GM19468 (cell line): ENCODE measurements at regions not wholly inside any gene's neighbourhood (a gene's known extent, or its start where the extent isn't known, plus 50 kb on each side); places are given as distances from the start of the nearest gene placed in this dataset.
"Not testable (repeated sequence)": the region's sequence is repeated elsewhere in the genome, so short reads cannot be mapped to it uniquely, and the experiment has no call there.

Experiments
- ATAC-seq: cut with Tn5 transposase; IDR thresholded peaks from one replicate; pipeline ENCODE4 v1.9.1; 2021; ENCODE audit warnings: mild to moderate bottlenecking, moderate library complexity, moderate number of reproducible peaks; ENCODE audit not compliant: unreplicated experiment; ENCODE audit errors: extremely low read depth

DNA sequence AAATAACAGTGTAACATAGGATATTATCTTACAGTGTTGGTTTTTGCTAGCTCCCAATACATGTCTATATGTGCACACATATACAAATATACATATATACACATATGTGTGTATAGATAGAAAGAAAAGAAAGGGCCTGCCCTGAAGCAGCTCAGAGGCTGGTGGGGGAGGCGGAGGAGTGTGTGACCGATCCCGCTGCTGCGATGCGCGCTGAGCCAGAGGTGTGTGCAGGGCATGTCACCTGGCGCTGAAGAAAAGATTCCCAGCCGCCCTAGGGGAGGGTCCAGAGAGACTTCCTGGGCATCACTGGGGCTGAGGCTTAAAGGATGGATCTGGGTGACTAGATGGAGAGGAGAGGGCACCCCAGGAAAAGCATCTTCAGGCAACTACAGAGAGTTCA, 110.2 kb downstream of the FAM50B start:
- ATAC-seq, result no peak

GRCh38 chr6:3960754-3961361, 111.7 kb downstream of the FAM50B start:
- ATAC-seq, result no peak

DNA sequence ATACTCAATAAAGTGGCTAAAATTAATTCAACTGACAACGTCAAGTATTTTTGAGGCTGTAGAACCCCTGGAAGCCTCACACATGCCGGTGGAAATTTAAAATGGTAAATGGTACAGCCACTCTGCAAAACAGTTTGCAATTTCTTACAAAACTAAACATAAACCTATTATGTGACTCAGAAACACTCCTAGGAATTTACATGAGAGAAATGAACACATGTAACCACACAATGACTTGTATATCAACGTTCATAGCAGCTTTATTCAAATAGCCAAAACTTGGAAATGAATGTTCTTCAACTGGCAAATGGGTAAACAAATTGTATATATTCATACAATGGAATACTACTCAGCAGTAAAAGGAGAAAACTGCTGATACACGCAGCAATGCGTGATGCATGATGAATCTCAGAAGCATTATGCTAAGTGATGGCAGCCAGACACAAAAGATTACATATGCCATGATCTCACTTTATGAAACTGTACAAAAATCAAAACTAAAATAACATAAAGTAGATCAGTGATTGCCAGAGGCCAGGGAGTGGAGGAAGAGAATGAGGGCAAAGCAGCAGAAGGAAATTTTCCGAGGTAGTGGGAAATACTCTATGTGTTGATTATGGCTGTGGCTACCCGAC, 112.5 kb downstream of the FAM50B start:
- ATAC-seq, result no peak

GRCh38 chr6:3962291-3963280, 113.4 kb downstream of the FAM50B start:
- no peak for ATAC-seq

DNA sequence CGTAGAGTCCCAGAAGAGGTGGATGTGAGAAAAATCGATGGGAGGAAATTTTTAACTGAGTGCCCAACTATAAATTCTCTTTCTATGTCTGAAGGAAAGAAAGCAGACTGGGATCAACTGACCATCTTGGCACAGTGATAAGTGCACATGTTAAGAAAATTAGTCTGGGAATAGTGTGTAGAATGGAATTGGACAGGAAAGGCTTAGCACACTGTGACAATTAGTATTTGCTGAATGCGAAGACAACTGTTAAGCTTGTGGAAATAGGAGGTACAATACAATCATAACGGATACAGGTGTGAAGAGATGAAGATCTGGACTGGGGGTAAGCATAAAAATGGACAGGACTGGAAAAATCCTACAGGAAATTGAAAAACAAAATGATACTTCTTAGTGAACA, 114.3 kb downstream of the FAM50B start:
- no peak for ATAC-seq

GRCh38 chr6:3965071-3965718, 113.7 kb downstream of the FAM217A start:
- no peak for ATAC-seq

- ATAC-seq, result no peak
Observed at GRCh38 chr6:3966426-3966825, 112.5 kb downstream of the FAM217A start.

- no peak for ATAC-seq
Observed at GRCh38 chr6:3970097-3970496, 108.8 kb downstream of the FAM217A start.

- not testable (repeated sequence) for ATAC-seq
Observed at GRCh38 chr6:3973152-3973551, 105.8 kb downstream of the FAM217A start.

GRCh38 chr6:3977875-3978711, 100.8 kb downstream of the FAM217A start:
- ATAC-seq, result peak; percentile 64

- ATAC-seq, result not testable (repeated sequence)
Observed at GRCh38 chr6:3978966-3979365, 100.0 kb downstream of the FAM217A start.

GRCh38 chr6:3981917-3982316, 97.0 kb downstream of the FAM217A start:
- no peak for ATAC-seq

DNA sequence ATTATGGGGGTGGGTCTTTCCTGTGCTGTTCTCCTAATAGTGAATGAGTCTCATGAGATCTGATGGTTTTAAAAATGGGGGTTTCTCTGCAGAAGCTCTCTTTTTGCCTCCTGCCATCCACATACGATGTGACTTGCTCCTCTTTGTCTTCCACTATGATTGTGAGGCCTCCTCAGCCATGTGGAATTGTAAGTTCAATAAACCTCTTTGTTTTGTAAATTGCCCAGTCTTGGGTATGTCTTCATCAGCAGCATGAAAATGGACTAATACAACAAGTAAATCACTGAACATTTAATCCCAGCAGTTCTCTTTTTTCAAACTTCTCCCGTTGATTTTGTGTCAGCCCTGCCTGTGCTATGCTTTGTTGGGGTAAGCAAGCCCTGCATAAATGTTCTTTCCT, 95.2 kb downstream of the FAM217A start:
- no peak for ATAC-seq

DNA sequence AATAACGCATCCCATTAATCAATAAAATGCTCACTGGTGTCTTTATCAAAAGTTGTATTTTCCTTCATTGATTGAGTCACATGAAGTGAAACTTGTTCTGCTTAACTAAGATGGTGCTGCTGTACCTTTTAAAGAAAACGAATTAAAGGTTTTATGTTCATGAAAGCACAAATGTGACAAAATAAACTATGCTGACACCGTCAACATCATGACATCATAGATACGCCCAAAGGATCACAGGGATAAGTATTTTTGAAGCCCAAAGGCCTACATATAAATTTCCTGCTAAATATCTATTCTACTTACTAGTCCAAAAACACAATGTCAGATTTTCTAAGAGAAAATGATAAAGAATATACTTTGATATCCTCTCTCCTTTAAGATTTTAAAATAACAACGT, 94.4 kb downstream of the FAM217A start:
- ATAC-seq, result no peak

GRCh38 chr6:3986241-3986640, 92.7 kb downstream of the FAM217A start:
- ATAC-seq, result no peak

DNA sequence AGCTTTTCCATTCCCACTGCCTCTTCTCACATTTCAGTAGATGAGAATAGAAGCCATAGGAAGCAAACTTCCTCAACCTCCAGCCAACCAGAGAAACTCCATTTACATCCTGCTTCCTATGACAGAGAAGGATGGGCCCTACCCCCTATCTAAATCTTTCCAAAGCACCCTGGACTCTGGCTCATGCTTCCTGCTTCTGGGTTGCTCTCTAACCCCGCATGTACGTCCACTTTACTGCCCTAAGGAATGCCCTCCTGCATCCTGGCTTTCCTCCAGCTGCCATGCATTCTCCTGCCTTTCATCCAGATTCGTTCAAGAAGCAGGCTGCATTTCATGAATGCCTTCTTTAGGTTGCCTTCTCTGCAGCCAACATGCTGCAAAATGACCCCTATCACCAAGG, 91.9 kb downstream of the FAM217A start:
- no peak for ATAC-seq

- no peak for ATAC-seq
Observed at GRCh38 chr6:3987576-3987975, 91.4 kb downstream of the FAM217A start.

DNA sequence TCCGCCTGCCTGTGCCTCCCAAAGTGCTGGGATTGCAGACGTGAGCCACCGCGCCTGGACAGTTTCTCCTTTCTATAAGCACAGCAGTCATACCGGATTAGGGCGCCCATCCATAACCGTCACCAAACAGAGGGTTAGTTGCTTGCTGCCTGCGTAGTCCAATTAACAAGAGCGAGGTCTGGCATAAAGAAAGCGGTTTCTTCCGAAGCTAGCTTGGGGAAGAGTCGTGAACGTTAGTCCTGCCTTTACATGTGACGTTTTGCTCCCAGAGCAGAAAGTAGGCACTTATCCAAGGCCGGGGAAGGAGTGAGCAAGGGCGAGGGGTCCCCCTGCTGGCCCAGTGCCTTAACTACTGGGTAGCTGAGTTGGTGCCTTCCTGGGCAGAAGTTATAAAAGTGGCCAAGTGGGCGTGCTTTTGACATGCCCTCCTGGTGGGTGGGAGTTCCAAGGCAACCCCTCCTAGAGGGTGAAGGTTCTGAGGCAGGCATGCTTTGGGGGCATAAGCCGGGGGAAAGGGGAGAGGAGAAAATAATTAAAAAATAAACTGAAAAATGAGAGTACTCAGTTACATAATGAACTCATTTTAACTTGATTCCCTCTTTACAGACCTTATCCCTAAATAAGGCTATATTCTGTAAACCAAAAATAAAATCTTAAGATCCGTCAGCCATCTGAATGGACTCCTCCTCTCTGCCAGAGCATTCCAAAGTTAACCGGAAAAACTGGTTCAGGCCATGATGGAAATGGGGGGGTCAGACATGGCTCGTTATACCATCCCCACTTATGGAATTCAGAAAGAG, 88.0 kb downstream of the FAM217A start:
- ATAC-seq, result peak; percentile 44

GRCh38 chr6:3991941-3992340, 87.0 kb downstream of the FAM217A start:
- no peak for ATAC-seq
